GM12878 (cell line): ENCODE measurements at regions not wholly inside any gene's neighbourhood (a gene's known extent, or its start where the extent isn't known, plus 50 kb on each side); places are given as distances from the start of the nearest gene placed in this dataset.

ENCODE experiments used
- ATAC-seq: fragments of 200-7000 bp; cut with Tn5 transposase; 3 replicates; pipeline ENCODE4 v1.9.1; 2020; ENCODE audit warnings: mild to moderate bottlenecking, moderate library complexity
- BruUV-seq: library from RNA; stranded (reverse); fragments of 400-500 nt; replicated peaks from 2 replicates; lab custom pipeline; 2021; lab: Mats Ljungman, UMichigan
- CTCF ChIA-PET: fragments of 300-600 bp; sonication (Branson Sonifier 250); formaldehyde crosslinking; extraction: SDS; loops from one replicate; lab custom pipeline; 2021; ENCODE audit warnings: inconsistent platforms; lab: Yijun Ruan, JAX
- POLR2A ChIA-PET: fragments of 350-600 bp; formaldehyde crosslinking; extraction: SDS; loops from one replicate; lab custom pipeline; 2021; ENCODE audit warnings: inconsistent platforms; lab: Charles Lee
- RAD21 ChIA-PET: fragments of 300-600 bp; sonication (Branson Sonifier 250); formaldehyde crosslinking; loops from one replicate; lab custom pipeline; 2023; ENCODE audit warnings: antibody characterized with exemption; ENCODE audit not compliant: unreplicated experiment; lab: Charles Lee
- SMC1A ChIA-PET: fragments of 300-600 bp; sonication (Branson Sonifier 250); formaldehyde crosslinking; loops from one replicate; lab custom pipeline; 2023; ENCODE audit not compliant: unreplicated experiment, uncharacterized antibody; lab: Charles Lee
- DNase-seq: peaks from one replicate; pipeline ENCODE4 v3.0.0-alpha.2; 2011; ENCODE audit warnings: low read depth, low spot score
- FAIRE-seq: peaks from 3 replicates; lab custom pipeline; 2011; peaks lifted over from hg19 to GRCh38; lab: Jason Lieb, UNC
- H2AFZ ChIP-seq: 2 replicates; pipeline ENCODE4 v1.6.0; 2011; ENCODE audit warnings: low read depth, low read length, control low read depth; ENCODE audit not compliant: control insufficient read depth
- H3K27ac ChIP-seq: 2 replicates; pipeline ENCODE4 v1.5.1; 2011; ENCODE audit warnings: control low read depth; ENCODE audit not compliant: control insufficient read depth, insufficient read depth
- H3K27me3 ChIP-seq, 2 experiments: replicated peaks in 1 of 2; 2 replicates each; pipeline versions ENCODE4 v1.6.0 to v1.6.1; 2011; ENCODE audit warnings: low read length in 1 of 2; ENCODE audit not compliant: control insufficient read depth in 2 of 2, insufficient read depth in 2 of 2
- H3K36me3 ChIP-seq, 2 experiments: 2 replicates each; pipeline ENCODE4 v1.5.1; 2011; ENCODE audit warnings: low read length in 1 of 2; ENCODE audit not compliant: control insufficient read depth in 2 of 2, insufficient read depth in 2 of 2
- H3K4me1 ChIP-seq: 2 replicates; pipeline ENCODE4 v1.6.1; 2011; ENCODE audit warnings: mild to moderate bottlenecking, low read length, moderate library complexity, mixed read lengths; ENCODE audit not compliant: control insufficient read depth, insufficient read depth
- H3K4me2 ChIP-seq: 2 replicates; pipeline ENCODE4 v1.6.0; 2011; ENCODE audit warnings: control low read depth; ENCODE audit not compliant: control insufficient read depth, insufficient read depth
- H3K4me3 ChIP-seq: fragments of 200-600 bp; sonication (generic); 2 replicates; pipeline ENCODE4 v1.5.1; 2016
- H3K79me2 ChIP-seq: 2 replicates; pipeline ENCODE4 v1.6.0; 2011; ENCODE audit warnings: low read length; ENCODE audit not compliant: control insufficient read depth, insufficient read depth
- H3K9ac ChIP-seq: 2 replicates; pipeline ENCODE4 v1.8.0; 2011; ENCODE audit warnings: low read length, control low read depth, mixed read lengths; ENCODE audit not compliant: control insufficient read depth, insufficient read depth
- H3K9me3 ChIP-seq: replicated peaks from 3 replicates; pipeline ENCODE4 v1.5.1; 2011; ENCODE audit warnings: mild to moderate bottlenecking, low read length; ENCODE audit not compliant: control insufficient read depth, insufficient read depth
- H4K20me1 ChIP-seq: 2 replicates; pipeline ENCODE4 v1.6.0; 2011; ENCODE audit not compliant: control insufficient read depth, insufficient read depth
- FOXK2 ChIP-seq: fragments of 450-650 bp; IDR thresholded peaks from 2 replicates; pipeline ENCODE4 v1.6.1; 2017; ENCODE audit warnings: mild to moderate bottlenecking, moderate library complexity
- HDAC2 ChIP-seq: fragments of 200-600 bp; sonication (generic); IDR thresholded peaks from 2 replicates; pipeline ENCODE4 v1.6.1; 2017
- IKZF2 ChIP-seq, 2 experiments: fragments of 450-650 bp; IDR thresholded peaks; 2 replicates each; pipeline ENCODE4 v1.6.1; 2017; ENCODE audit warnings: mild to moderate bottlenecking in 2 of 2, moderate library complexity in 2 of 2
- IRF5 ChIP-seq: fragments of 450-650 bp; IDR thresholded peaks from 2 replicates; pipeline ENCODE4 v1.6.1; 2017; ENCODE audit warnings: borderline replicate concordance
- PML ChIP-seq: IDR thresholded peaks from 2 replicates; pipeline ENCODE4 v1.6.1; 2012; ENCODE audit warnings: low read length, inconsistent platforms
- SMAD5 ChIP-seq: IDR thresholded peaks from 2 replicates; pipeline ENCODE4 v1.6.1; 2016; ENCODE audit warnings: antibody characterized with exemption, low read depth
- USF2 ChIP-seq: IDR thresholded peaks from 2 replicates; pipeline ENCODE4 v1.6.1; 2011; ENCODE audit warnings: low read depth, low read length, improper control_type of control experiment, borderline replicate concordance
- WRNIP1 ChIP-seq: IDR thresholded peaks from 2 replicates; pipeline ENCODE4 v1.6.1; 2011; ENCODE audit warnings: low read depth, low read length, improper control_type of control experiment, borderline replicate concordance
- WGBS: methylation state at CpG from one replicate; pipeline ENCODE4 v1.1.6; 2016; ENCODE audit warnings: low lambda C conversion rate; ENCODE audit not compliant: insufficient replicate concordance, insufficient coverage; ENCODE audit errors: missing lambda C conversion rate; 5-methylcytosine and 5-hydroxymethylcytosine counted together
- in situ Hi-C: fragments of 300-500 bp; cut with MboI; formaldehyde crosslinking; loops from 9 replicates; pipeline ENCODE4 v1.14.3; 2018; ENCODE audit warnings: mixed read lengths
- intact Hi-C: fragments of 100-400 bp; cut with micrococcal nuclease; formaldehyde crosslinking; loops from one replicate; pipeline ENCODE4 v1.14.2; 2022; ENCODE audit not compliant: unreplicated experiment
- TF ChIP-seq, protein P1 (sequence below): fragments of 450-650 bp; IDR thresholded peaks from 2 replicates; pipeline ENCODE4 v1.6.1; 2016; ENCODE audit warnings: mild to moderate bottlenecking, moderate library complexity, borderline replicate concordance
- TF ChIP-seq, protein P2 (sequence below): fragments of 450-650 bp; IDR thresholded peaks from 2 replicates; pipeline ENCODE4 v1.6.1; 2017; ENCODE audit warnings: mild to moderate bottlenecking, moderate library complexity

DNA sequence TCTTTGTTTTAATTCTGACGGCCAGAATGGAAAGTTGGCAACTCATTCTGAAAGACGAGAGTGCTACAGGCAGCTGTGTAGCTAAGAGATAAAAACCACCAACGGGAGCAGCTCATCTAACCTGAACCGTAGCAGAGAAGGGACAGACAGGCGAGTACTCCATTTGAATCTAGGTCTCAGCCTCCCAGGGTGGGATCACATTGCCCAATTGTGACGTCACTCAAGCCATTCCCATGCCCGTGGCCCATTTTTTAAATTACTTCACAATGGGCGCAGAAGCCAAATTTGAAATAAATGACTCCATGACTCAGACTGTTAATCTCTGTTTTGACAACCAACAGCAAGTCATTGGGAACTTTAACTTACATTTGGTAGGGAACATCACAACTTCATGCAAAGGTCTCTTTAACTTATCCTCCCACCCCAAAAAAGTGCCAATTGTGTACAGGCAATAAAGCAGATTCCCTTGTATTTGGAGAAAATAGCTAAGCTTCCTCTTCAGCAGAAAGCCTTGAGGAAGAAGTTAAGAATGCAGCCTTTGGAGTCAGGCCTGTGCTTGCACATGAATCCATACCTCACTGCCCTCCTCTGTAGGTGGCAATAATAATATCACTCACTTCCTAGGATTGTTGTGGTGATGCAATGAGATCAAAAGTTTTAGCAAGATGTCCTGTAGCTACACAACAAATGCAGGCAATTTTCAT lies 93.2 kb upstream of the KIF5B start (continued):
- TF ChIP-seq, protein P1, sequence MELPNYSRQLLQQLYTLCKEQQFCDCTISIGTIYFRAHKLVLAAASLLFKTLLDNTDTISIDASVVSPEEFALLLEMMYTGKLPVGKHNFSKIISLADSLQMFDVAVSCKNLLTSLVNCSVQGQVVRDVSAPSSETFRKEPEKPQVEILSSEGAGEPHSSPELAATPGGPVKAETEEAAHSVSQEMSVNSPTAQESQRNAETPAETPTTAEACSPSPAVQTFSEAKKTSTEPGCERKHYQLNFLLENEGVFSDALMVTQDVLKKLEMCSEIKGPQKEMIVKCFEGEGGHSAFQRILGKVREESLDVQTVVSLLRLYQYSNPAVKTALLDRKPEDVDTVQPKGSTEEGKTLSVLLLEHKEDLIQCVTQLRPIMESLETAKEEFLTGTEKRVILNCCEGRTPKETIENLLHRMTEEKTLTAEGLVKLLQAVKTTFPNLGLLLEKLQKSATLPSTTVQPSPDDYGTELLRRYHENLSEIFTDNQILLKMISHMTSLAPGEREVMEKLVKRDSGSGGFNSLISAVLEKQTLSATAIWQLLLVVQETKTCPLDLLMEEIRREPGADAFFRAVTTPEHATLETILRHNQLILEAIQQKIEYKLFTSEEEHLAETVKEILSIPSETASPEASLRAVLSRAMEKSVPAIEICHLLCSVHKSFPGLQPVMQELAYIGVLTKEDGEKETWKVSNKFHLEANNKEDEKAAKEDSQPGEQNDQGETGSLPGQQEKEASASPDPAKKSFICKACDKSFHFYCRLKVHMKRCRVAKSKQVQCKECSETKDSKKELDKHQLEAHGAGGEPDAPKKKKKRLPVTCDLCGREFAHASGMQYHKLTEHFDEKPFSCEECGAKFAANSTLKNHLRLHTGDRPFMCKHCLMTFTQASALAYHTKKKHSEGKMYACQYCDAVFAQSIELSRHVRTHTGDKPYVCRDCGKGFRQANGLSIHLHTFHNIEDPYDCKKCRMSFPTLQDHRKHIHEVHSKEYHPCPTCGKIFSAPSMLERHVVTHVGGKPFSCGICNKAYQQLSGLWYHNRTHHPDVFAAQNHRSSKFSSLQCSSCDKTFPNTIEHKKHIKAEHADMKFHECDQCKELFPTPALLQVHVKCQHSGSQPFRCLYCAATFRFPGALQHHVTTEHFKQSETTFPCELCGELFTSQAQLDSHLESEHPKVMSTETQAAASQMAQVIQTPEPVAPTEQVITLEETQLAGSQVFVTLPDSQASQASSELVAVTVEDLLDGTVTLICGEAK = no peak

- ChIA-PET SMC1A (no interaction called here), CTCF (interaction anchor here (1.2 kb wide), 1 partner anchor 287 kb away, joined by 4 read pairs; no protein-coding TSS in a partner anchor), RAD21 (interaction anchor here (1.5 kb wide), 1 partner anchor 287 kb away, joined by 3 read pairs; no protein-coding TSS in a partner anchor), POLR2A (interaction anchor here (0.6 kb wide), 1 partner anchor 1720 kb away, joined by 3 read pairs; no protein-coding TSS in a partner anchor)
- Histone ChIP-seq H3K9me3 (no peaks in the 10 kb centered on the region), H3K36me3 (no peaks in the 10 kb centered on the region), H2AFZ (peak overlapping the region; percentile 24; the same call in 1 of the 2 replicates), H3K4me3 (no peak overlapping the region; the same call in 1 of the 2 replicates), H3K4me1 (peaks cover 16% of the 10 kb centered on the region), H3K27ac (peak overlapping the region; percentile 46; the same call in 1 of the 2 replicates), H3K4me2 (peak overlapping the region; percentile 85), H3K9ac (no peak overlapping the region), H3K27me3 (no peaks in the 10 kb centered on the region), H4K20me1 (no peaks in the 10 kb centered on the region), H3K79me2 (no peaks in the 10 kb centered on the region)
- 21% methylated on average over 4 of the region's 4 CpGs for WGBS
- no peak for DNase-seq
- in situ Hi-C loops (no loop called here), intact Hi-C loops (no loop called here)
- no TSS peak for BruUV-seq
- TF ChIP-seq HDAC2 = no peak
- no peak for TF ChIP-seq PML
- no peak for TF ChIP-seq USF2
- TF ChIP-seq IRF5 = no peak
- no peak for TF ChIP-seq FOXK2
- no peak for TF ChIP-seq WRNIP1
- TF ChIP-seq IKZF2 (IDR thresholded peaks at IDR 0.05) = 0 out of 4 replicates have a peak, but pooled peaks of 1 of the 2 experiments have one; percentile 17
- no peak for TF ChIP-seq SMAD5
- TF ChIP-seq, protein P2, sequence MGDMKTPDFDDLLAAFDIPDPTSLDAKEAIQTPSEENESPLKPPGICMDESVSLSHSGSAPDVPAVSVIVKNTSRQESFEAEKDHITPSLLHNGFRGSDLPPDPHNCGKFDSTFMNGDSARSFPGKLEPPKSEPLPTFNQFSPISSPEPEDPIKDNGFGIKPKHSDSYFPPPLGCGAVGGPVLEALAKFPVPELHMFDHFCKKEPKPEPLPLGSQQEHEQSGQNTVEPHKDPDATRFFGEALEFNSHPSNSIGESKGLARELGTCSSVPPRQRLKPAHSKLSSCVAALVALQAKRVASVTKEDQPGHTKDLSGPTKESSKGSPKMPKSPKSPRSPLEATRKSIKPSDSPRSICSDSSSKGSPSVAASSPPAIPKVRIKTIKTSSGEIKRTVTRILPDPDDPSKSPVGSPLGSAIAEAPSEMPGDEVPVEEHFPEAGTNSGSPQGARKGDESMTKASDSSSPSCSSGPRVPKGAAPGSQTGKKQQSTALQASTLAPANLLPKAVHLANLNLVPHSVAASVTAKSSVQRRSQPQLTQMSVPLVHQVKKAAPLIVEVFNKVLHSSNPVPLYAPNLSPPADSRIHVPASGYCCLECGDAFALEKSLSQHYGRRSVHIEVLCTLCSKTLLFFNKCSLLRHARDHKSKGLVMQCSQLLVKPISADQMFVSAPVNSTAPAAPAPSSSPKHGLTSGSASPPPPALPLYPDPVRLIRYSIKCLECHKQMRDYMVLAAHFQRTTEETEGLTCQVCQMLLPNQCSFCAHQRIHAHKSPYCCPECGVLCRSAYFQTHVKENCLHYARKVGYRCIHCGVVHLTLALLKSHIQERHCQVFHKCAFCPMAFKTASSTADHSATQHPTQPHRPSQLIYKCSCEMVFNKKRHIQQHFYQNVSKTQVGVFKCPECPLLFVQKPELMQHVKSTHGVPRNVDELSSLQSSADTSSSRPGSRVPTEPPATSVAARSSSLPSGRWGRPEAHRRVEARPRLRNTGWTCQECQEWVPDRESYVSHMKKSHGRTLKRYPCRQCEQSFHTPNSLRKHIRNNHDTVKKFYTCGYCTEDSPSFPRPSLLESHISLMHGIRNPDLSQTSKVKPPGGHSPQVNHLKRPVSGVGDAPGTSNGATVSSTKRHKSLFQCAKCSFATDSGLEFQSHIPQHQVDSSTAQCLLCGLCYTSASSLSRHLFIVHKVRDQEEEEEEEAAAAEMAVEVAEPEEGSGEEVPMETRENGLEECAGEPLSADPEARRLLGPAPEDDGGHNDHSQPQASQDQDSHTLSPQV = no peak
- FAIRE-seq = peak; percentile 38
- peak; percentile 57 for ATAC-seq
Measured at GRCh38 chr10:32148864-32149251, 92.6 kb upstream of the KIF5B start.
